ENCODE measurements at regions not wholly inside any gene's neighbourhood (a gene's known extent, or its start where the extent isn't known, plus 50 kb on each side); places are given as distances from the start of the nearest gene placed in this dataset.
"Not testable (repeated sequence)": the region's sequence is repeated elsewhere in the genome, so short reads cannot be mapped to it uniquely, and the experiment has no call there.

- no peak for TF ChIP-seq HNF4A (conservative IDR thresholded peaks at IDR 0.05)
- no peak for TF ChIP-seq SP1 (IDR thresholded peaks at IDR 0.05)
- no peak for TF ChIP-seq YY1 (IDR thresholded peaks at IDR 0.05)
- DNase-seq (ENCODE audit: low spot score) = no peak
- H3K27ac ChIP-seq (ENCODE audit: low read depth in 1 of 2, low read length in 2 of 2) = no peak overlapping the region
- no peak overlapping the region for H3K9ac ChIP-seq (ENCODE audit: low read depth in 1 of 2, low read length in 2 of 2)
- no peaks in the 10 kb centered on the region for H3K4me1 ChIP-seq (ENCODE audit: control insufficient read depth in 4 of 4, insufficient read depth in 4 of 4, low read length in 3 of 4)
- H3K9me3 ChIP-seq (ENCODE audit: control insufficient read depth in 4 of 4, low read length in 3 of 4) = no peaks in the 10 kb centered on the region
- H3K36me3 ChIP-seq (ENCODE audit: control insufficient read depth in 4 of 4, insufficient read depth in 3 of 4, low read depth in 1 of 4, low read length in 3 of 4) = no peaks in the 10 kb centered on the region
- no peaks in the 10 kb centered on the region for H3K27me3 ChIP-seq (ENCODE audit: control insufficient read depth in 4 of 4, insufficient read depth in 4 of 4, low read length in 3 of 4)
- H3K4me3 ChIP-seq (ENCODE audit: low read depth in 1 of 3, low read length in 3 of 3) = no peak overlapping the region
These were observed 247.3 kb downstream of the LRIG3 start for GRCh38 chr12:58673021-58673420.

DNA sequence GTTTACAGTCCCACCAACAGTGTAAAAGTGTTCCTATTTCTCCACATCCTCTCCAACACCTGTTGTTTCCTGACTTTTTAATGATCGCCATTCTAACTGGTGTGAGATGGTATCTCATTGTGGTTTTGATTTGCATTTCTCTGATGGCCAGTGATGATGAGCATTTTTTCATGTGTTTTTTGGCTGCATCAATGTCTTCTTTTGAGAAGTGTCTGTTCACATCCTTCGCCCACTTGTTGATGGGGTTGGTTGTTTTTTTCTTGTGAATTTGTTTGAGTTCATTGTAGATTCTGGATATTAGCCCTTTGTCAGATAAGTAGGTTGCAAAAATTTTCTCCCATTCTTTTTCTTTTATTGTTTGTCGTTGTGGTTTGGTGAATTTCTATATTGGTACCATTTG lies 242.5 kb downstream of the LRIG3 start:
- H3K9ac ChIP-seq (ENCODE audit: low read depth in 1 of 2, low read length in 2 of 2); H3K27ac ChIP-seq (ENCODE audit: low read depth in 1 of 2, low read length in 2 of 2); H3K4me3 ChIP-seq (ENCODE audit: low read depth in 1 of 3, low read length in 3 of 3); H3K9me3 ChIP-seq (ENCODE audit: control insufficient read depth in 4 of 4, low read length in 3 of 4); H3K27me3 ChIP-seq (ENCODE audit: control insufficient read depth in 4 of 4, insufficient read depth in 4 of 4, low read length in 3 of 4); H3K36me3 ChIP-seq (ENCODE audit: control insufficient read depth in 4 of 4, insufficient read depth in 3 of 4, low read depth in 1 of 4, low read length in 3 of 4); H3K4me1 ChIP-seq (ENCODE audit: control insufficient read depth in 4 of 4, insufficient read depth in 4 of 4, low read length in 3 of 4); DNase-seq (ENCODE audit: low spot score): not testable (repeated sequence)
- WGBS = 95% methylated on average over 2 of the region's 3 CpGs

DNA sequence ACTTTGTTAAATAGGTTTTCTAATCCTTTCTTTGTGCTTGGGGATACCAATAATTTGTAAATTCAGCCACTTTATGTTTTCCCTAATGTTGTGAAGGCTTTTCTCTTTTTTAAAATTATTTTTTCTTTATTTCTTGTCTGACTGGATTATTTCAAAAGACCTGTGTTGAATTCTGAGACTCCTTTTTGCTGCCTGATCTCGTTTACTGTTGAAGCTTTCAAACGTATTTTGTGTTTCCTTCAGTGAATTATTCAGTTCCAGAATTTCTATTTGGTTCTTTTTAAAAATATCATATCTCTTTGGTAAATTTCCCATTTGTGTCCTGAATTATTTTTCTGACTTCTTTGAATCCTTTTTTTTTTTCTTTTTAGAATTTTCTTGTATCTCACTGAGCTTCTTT lies 241.6 kb downstream of the LRIG3 start:
- H3K27ac ChIP-seq (ENCODE audit: low read depth in 1 of 2, low read length in 2 of 2) = no peak overlapping the region
- H3K4me1 ChIP-seq (ENCODE audit: control insufficient read depth in 4 of 4, insufficient read depth in 4 of 4, low read length in 3 of 4) = no peaks in the 10 kb centered on the region
- no peaks in the 10 kb centered on the region for H3K36me3 ChIP-seq (ENCODE audit: control insufficient read depth in 4 of 4, insufficient read depth in 3 of 4, low read depth in 1 of 4, low read length in 3 of 4)
- H3K9me3 ChIP-seq (ENCODE audit: control insufficient read depth in 4 of 4, low read length in 3 of 4) = peaks cover 0 to 3% (median 1%) of the 10 kb centered on the region in 4 donors
- no peak for DNase-seq (ENCODE audit: low spot score)
- no peak overlapping the region for H3K4me3 ChIP-seq (ENCODE audit: low read depth in 1 of 3, low read length in 3 of 3)
- H3K9ac ChIP-seq (ENCODE audit: low read depth in 1 of 2, low read length in 2 of 2) = no peak overlapping the region
- TF ChIP-seq ATF3 (IDR thresholded peaks at IDR 0.05) (no peak), EGR1 (IDR thresholded peaks at IDR 0.05; ENCODE audit: low read depth in 2 of 2) (no peak), ZBTB33 (IDR thresholded peaks at IDR 0.05) (no peak), RXRA (IDR thresholded peaks at IDR 0.05) (no peak), HNF4G (IDR thresholded peaks at IDR 0.05) (no peak), FOXA2 (IDR thresholded peaks at IDR 0.05) (no peak), HNF4A (conservative IDR thresholded peaks at IDR 0.05) (no peak), NR2F2 (IDR thresholded peaks at IDR 0.05) (no peak), SP1 (IDR thresholded peaks at IDR 0.05) (no peak), JUND (IDR thresholded peaks at IDR 0.05) (no peak), GABPA (IDR thresholded peaks at IDR 0.05 in 1 of 2, conservative IDR thresholded peaks at IDR 0.05 in 1 of 2) (no peak), RAD21 (IDR thresholded peaks at IDR 0.05) (no peak), TAF1 (conservative IDR thresholded peaks at IDR 0.05) (no peak)
- TF ChIP-seq, protein P1, sequence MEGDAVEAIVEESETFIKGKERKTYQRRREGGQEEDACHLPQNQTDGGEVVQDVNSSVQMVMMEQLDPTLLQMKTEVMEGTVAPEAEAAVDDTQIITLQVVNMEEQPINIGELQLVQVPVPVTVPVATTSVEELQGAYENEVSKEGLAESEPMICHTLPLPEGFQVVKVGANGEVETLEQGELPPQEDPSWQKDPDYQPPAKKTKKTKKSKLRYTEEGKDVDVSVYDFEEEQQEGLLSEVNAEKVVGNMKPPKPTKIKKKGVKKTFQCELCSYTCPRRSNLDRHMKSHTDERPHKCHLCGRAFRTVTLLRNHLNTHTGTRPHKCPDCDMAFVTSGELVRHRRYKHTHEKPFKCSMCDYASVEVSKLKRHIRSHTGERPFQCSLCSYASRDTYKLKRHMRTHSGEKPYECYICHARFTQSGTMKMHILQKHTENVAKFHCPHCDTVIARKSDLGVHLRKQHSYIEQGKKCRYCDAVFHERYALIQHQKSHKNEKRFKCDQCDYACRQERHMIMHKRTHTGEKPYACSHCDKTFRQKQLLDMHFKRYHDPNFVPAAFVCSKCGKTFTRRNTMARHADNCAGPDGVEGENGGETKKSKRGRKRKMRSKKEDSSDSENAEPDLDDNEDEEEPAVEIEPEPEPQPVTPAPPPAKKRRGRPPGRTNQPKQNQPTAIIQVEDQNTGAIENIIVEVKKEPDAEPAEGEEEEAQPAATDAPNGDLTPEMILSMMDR (IDR thresholded peaks at IDR 0.05; ENCODE audit: low read depth, low read length, missing input control) = no peak
- TF ChIP-seq, protein P2, sequence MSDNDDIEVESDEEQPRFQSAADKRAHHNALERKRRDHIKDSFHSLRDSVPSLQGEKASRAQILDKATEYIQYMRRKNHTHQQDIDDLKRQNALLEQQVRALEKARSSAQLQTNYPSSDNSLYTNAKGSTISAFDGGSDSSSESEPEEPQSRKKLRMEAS (IDR thresholded peaks at IDR 0.05) = no peak
- WGBS = 86% methylated on average over 2 of the region's 2 CpGs
- H3K27me3 ChIP-seq (ENCODE audit: control insufficient read depth in 4 of 4, insufficient read depth in 4 of 4, low read length in 3 of 4) = no peaks in the 10 kb centered on the region

All from liver (tissue), 8 donors.